ENCODE measurements at regions not wholly inside any gene's neighbourhood (a gene's known extent, or its start where the extent isn't known, plus 50 kb on each side); places are given as distances from the start of the nearest gene placed in this dataset.

DNA sequence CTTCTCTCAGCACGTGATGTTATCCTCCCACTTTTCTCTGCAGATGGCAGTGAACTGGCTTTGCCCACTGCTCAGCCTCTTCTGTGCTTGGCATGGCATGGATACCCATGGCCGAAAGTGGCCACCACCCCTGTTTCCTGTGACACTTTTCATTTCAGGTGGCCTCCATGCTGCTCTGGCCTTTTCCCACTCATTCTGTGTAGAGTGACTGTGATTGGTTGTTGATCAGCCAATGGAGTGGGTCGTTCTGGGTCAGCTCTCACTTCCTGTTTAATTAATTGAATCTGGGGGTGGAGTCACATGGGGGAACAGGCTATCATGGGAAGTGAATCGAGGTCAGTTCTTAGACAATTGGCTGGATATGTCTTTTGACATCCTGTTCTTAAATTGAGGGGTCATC, 350.1 kb upstream of the EEF2KMT start:
- H3K14ac ChIP-seq (replicated peaks; ENCODE audit: low read depth, low read length): no peak overlapping the region
- peaks cover 27% of the 10 kb centered on the region for H3K9me3 ChIP-seq (ENCODE audit: control insufficient read depth, insufficient read depth, low read length)
- no peak overlapping the region for H4K91ac ChIP-seq (ENCODE audit: insufficient read depth, low read depth, low read length)
- H4K8ac ChIP-seq (ENCODE audit: low read depth in 2 of 2, low read length in 2 of 2): no peak overlapping the region
- H3K27me3 ChIP-seq (ENCODE audit: control insufficient read depth, insufficient read depth, low read length): no peaks in the 10 kb centered on the region
- H3K4me2 ChIP-seq (ENCODE audit: low read depth, low read length): no peak overlapping the region
- H4K5ac ChIP-seq (ENCODE audit: low read depth, low read length): no peak overlapping the region
- CTCF ChIA-PET: no interaction called here
- no peak overlapping the region for H3K4me3 ChIP-seq (ENCODE audit: insufficient read depth, low read depth, low read length)
- no peak overlapping the region for H3K56ac ChIP-seq (ENCODE audit: extremely low read depth, insufficient read depth, low read length)
- H3K4ac ChIP-seq (ENCODE audit: low read depth, low read length): no peak overlapping the region
- H2BK15ac ChIP-seq (ENCODE audit: low read depth, low read length): no peak overlapping the region
- no peak overlapping the region for H2AK9ac ChIP-seq (replicated peaks; ENCODE audit: low read depth, low read length, poor library complexity)
- no peak overlapping the region for H2AK5ac ChIP-seq (ENCODE audit: low read depth, low read length)
- no peak overlapping the region for H3K23ac ChIP-seq (ENCODE audit: low read depth, low read length)
- no peaks in the 10 kb centered on the region for H3K36me3 ChIP-seq (ENCODE audit: control insufficient read depth, insufficient read depth, low read length)
- no peak overlapping the region for H2BK20ac ChIP-seq (ENCODE audit: low read depth, low read length)
- in situ Hi-C loops (cut with MboI; ENCODE audit: low sequenced_read_pairs) (loop anchor here (25.0 kb wide), 1 partner anchor 110 kb away; no protein-coding TSS in a partner anchor), dilution Hi-C loops (cut with HindIII; ENCODE audit: low sequenced_read_pairs, unreplicated experiment) (no loop called here), intact Hi-C loops (cut with micrococcal nuclease) (no loop called here)
- H3K79me1 ChIP-seq (ENCODE audit: low read depth in 1 of 2, low read length in 2 of 2): no peaks in the 10 kb centered on the region
- DNase-seq: no peak
- no peak overlapping the region for H3K18ac ChIP-seq (ENCODE audit: low read depth, low read length)
- no peaks in the 10 kb centered on the region for H4K20me1 ChIP-seq (ENCODE audit: insufficient read depth, low read length)
- H2BK120ac ChIP-seq (ENCODE audit: low read depth, low read length): no peak overlapping the region
- no peak overlapping the region for H3K9ac ChIP-seq (ENCODE audit: low read depth, low read length)
- TF ChIP-seq POLR2A (IDR thresholded peaks at IDR 0.05; ENCODE audit: low read depth, low read length) (no peak), RAD21 (IDR thresholded peaks at IDR 0.05; ENCODE audit: low read length) (no peak), RCOR1 (IDR thresholded peaks at IDR 0.05; ENCODE audit: insufficient replicate concordance, low read length) (no peak), NFE2L2 (IDR thresholded peaks at IDR 0.05; ENCODE audit: low read depth, low read length) (no peak), RFX5 (IDR thresholded peaks at IDR 0.05; ENCODE audit: low read depth, low read length) (no peak), BHLHE40 (IDR thresholded peaks at IDR 0.05; ENCODE audit: low read depth, low read length) (no peak), CHD1 (IDR thresholded peaks at IDR 0.05; ENCODE audit: low read depth, low read length) (no peak)
- ATAC-seq (ENCODE audit: low read depth): no peak
- no CpG with 5 or more reads among the region's 4 CpGs for WGBS, 2 experiments (ENCODE audit: extremely low coverage in 2 of 2, insufficient read length in 1 of 2)
- H3K4me1 ChIP-seq (ENCODE audit: control insufficient read depth, insufficient read depth, low read length): no peaks in the 10 kb centered on the region
- POLR2A ChIA-PET (ENCODE audit: unreplicated experiment): no interaction called here
- H2BK5ac ChIP-seq (ENCODE audit: low read depth, low read length, poor library complexity, severe bottlenecking): no peak overlapping the region
- no TSS peak for BruUV-seq (replicated peaks)
- no peak overlapping the region for H3K27ac ChIP-seq (ENCODE audit: insufficient read depth, low read length)
- H2AFZ ChIP-seq (replicated peaks; ENCODE audit: low read length, poor library complexity): no peak overlapping the region
- H3K9me1 ChIP-seq (ENCODE audit: insufficient read depth, low read length): no peaks in the 10 kb centered on the region
